Muscle layer of duodenum (tissue), 2 donors: ENCODE measurements at regions not wholly inside any gene's neighbourhood (a gene's known extent, or its start where the extent isn't known, plus 50 kb on each side); places are given as distances from the start of the nearest gene placed in this dataset.

ENCODE experiments used
- H3K27ac ChIP-seq: one replicate; pipeline ENCODE4 v1.7.0; 2013; ENCODE audit warnings: mild to moderate bottlenecking, low read length
- H3K27me3 ChIP-seq: one replicate; pipeline ENCODE4 v1.7.0; 2013; ENCODE audit warnings: low read depth, mild to moderate bottlenecking, control low read depth, low read length
- H3K36me3 ChIP-seq, 2 donors: one replicate each; pipeline ENCODE4 v1.7.0; 2013; ENCODE audit warnings: low read length in 2 of 2, control low read depth in 1 of 2, mild to moderate bottlenecking in 1 of 2; ENCODE audit not compliant: insufficient read depth in 2 of 2, control insufficient read depth in 1 of 2
- H3K4me1 ChIP-seq, 2 donors: one replicate each; pipeline ENCODE4 v1.7.0; 2013; ENCODE audit warnings: low read length in 2 of 2, mild to moderate bottlenecking in 2 of 2, control low read depth in 1 of 2, moderate library complexity in 1 of 2; ENCODE audit not compliant: insufficient read depth in 2 of 2, control insufficient read depth in 1 of 2
- H3K4me3 ChIP-seq, 2 donors: one replicate each; pipeline ENCODE4 v1.7.0; 2013; ENCODE audit warnings: low read length in 2 of 2, low read depth in 1 of 2, mild to moderate bottlenecking in 1 of 2
- H3K9me3 ChIP-seq, 2 donors: one replicate each; pipeline ENCODE4 v1.7.0; 2013; ENCODE audit warnings: low read length in 2 of 2, control low read depth in 1 of 2, mild to moderate bottlenecking in 1 of 2; ENCODE audit not compliant: control insufficient read depth in 1 of 2
- donor health status: healthy.

DNA sequence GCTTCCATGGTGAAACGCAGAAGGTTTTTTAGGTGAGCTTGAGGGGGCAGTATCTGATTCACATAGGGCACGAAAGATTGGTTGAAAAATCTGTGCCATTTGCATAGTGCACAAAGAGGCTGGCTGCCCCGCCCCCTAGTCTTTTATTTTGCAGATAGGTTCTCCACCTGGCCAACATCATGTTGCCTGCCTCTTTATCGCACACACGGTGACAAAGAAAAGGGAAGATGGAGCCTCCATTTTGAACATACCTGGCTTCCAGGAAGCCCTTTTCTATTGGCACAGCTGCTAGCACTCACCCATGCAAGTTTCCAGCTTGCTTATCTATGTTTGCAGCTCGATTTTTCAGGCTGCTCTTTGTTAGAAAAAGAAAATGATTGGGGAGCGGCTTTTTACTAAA is 316.2 kb upstream of the KLHL1 start:
- Histone ChIP-seq H3K27ac (no peak overlapping the region), H3K9me3 (no peaks in the 10 kb centered on the region)

DNA sequence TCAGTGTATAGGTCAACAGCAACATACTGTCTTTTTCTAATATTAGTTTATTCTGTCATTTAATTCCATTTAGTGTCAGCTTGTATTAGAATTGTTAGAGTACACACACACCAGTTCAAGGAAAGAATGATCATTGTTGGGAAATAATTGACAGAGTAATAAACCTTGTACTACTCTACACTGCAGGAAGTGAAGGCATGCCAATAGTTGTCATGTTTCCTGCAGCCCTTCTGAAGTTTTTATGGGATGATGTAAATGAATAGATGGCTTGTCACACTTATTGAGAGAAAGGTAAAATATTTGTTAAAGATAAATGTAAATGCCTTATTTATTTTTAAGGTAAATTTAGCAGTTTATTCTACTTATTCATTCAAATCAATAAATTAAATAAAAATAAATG is 306.9 kb upstream of the KLHL1 start:
- H3K36me3 ChIP-seq = no peaks in the 10 kb centered on the region
- no peaks in the 10 kb centered on the region for H3K9me3 ChIP-seq
- no peak overlapping the region for H3K27ac ChIP-seq
- no peaks in the 10 kb centered on the region for H3K27me3 ChIP-seq
- H3K4me1 ChIP-seq = no peaks in the 10 kb centered on the region
- H3K4me3 ChIP-seq = no peak overlapping the region

More for the DNA sequence above, 316.2 kb upstream of the KLHL1 start:
- H3K27me3 ChIP-seq = no peaks in the 10 kb centered on the region
- H3K36me3 ChIP-seq = no peaks in the 10 kb centered on the region
- no peaks in the 10 kb centered on the region for H3K4me1 ChIP-seq
- no peak overlapping the region for H3K4me3 ChIP-seq

DNA sequence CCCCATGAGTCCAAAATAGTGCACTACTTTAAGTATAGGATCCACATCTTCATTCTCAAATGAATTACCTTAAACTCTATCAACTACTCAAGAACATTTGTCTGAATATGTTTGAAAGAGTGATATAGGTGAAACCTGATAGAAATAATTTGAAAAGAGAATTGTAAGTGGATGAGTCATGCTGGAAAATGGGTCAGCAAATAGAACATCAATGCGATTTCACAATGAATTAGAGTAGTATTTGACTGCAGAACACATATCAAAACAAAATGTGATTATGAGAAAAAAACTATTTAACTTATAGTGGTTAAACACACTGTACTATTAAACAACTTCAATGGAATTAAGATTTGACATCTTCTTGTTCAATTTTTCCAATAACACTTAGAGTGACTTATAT is 300.6 kb upstream of the KLHL1 start:
- Histone ChIP-seq H3K4me3 (no peak overlapping the region), H3K27ac (no peak overlapping the region)

DNA sequence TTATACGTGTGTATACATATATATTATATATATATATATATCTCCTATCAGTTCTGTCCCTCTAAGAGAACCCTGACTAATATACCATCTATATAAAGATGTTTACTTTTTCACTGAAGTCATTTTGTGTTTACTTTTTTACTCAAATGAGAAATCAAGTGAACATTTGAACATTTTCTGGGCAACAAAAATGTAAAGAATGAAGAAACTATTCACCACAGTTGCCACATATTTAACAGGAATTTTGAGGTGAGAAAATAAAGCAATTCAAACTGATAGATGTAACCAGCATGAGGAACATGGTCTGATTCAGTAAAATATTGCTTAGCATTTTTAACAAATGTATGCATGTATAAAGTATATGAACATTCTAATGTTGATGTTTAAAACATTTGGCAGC is 299.2 kb upstream of the KLHL1 start:
- Histone ChIP-seq H3K4me3 (no peak overlapping the region), H3K9me3 (no peaks in the 10 kb centered on the region), H3K27me3 (no peaks in the 10 kb centered on the region)

More for the DNA sequence above, 300.6 kb upstream of the KLHL1 start:
- no peaks in the 10 kb centered on the region for H3K27me3 ChIP-seq
- H3K9me3 ChIP-seq = no peaks in the 10 kb centered on the region
- no peaks in the 10 kb centered on the region for H3K4me1 ChIP-seq
- no peaks in the 10 kb centered on the region for H3K36me3 ChIP-seq

GRCh38 chr13:70405266-70405665 is 297.0 kb upstream of the KLHL1 start:
- no peaks in the 10 kb centered on the region for H3K36me3 ChIP-seq
- H3K4me1 ChIP-seq = no peaks in the 10 kb centered on the region
- no peaks in the 10 kb centered on the region for H3K27me3 ChIP-seq
- no peak overlapping the region for H3K4me3 ChIP-seq
- no peak overlapping the region for H3K27ac ChIP-seq
- H3K9me3 ChIP-seq = no peaks in the 10 kb centered on the region

More for the DNA sequence above, 299.2 kb upstream of the KLHL1 start:
- H3K36me3 ChIP-seq = no peaks in the 10 kb centered on the region
- no peak overlapping the region for H3K27ac ChIP-seq
- H3K4me1 ChIP-seq = no peaks in the 10 kb centered on the region

- no peaks in the 10 kb centered on the region for H3K4me1 ChIP-seq
- H3K9me3 ChIP-seq = no peaks in the 10 kb centered on the region
- no peak overlapping the region for H3K27ac ChIP-seq
- H3K4me3 ChIP-seq = no peak overlapping the region
- H3K27me3 ChIP-seq = no peaks in the 10 kb centered on the region
- no peaks in the 10 kb centered on the region for H3K36me3 ChIP-seq
Measured at GRCh38 chr13:70394031-70394548, 285.8 kb upstream of the KLHL1 start.

- Histone ChIP-seq H3K4me1 (no peaks in the 10 kb centered on the region), H3K27ac (no peak overlapping the region), H3K9me3 (no peaks in the 10 kb centered on the region), H3K36me3 (no peaks in the 10 kb centered on the region), H3K27me3 (no peaks in the 10 kb centered on the region), H3K4me3 (no peak overlapping the region)
Measured at GRCh38 chr13:70391678-70392077, 283.4 kb upstream of the KLHL1 start.

DNA sequence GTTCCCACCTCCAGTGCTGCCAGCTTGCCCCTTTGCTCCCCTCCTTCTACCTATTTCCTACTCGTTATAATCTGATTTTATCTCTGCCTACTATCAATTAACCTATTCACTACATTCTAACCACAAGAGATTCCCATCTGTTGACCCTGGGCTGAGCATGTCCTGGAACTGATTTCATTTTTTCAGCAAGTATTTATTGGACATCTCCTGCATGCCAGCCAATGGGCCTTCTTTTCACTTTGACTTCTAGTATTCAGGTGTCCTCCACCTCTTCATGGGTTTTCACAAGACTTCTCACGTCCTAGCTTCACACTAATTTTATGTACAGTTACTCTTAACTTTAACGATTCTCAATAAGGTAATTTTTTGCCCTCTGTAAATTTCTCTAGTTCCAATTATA is 282.7 kb upstream of the KLHL1 start:
- H3K4me1 ChIP-seq = no peaks in the 10 kb centered on the region
- H3K36me3 ChIP-seq = no peaks in the 10 kb centered on the region
- H3K9me3 ChIP-seq = no peaks in the 10 kb centered on the region
- no peak overlapping the region for H3K27ac ChIP-seq
- no peak overlapping the region for H3K4me3 ChIP-seq
- no peaks in the 10 kb centered on the region for H3K27me3 ChIP-seq

DNA sequence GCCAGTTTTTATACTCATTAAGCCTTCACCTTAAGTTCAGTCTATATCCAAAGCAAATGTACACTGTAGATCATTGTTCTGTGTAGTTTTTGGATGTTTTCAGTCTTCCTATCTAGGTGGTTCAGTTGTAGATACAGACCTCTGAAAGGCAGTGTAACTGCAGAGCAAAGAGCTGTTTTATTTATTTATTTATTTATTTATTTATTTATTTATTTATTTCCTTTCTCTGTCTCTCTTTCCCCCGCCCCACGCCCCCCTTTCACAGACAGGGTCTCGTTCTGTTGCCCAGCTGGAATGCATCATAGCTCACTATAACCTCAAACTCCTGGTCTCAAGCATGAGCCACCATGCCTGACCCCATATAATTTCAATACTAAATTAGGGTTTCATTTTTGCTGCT is 281.8 kb upstream of the KLHL1 start:
- no peaks in the 10 kb centered on the region for H3K27me3 ChIP-seq
- H3K9me3 ChIP-seq = no peaks in the 10 kb centered on the region
- no peak overlapping the region for H3K4me3 ChIP-seq
- no peaks in the 10 kb centered on the region for H3K4me1 ChIP-seq
- no peaks in the 10 kb centered on the region for H3K36me3 ChIP-seq
- no peak overlapping the region for H3K27ac ChIP-seq

GRCh38 chr13:70388935-70389334 is 280.7 kb upstream of the KLHL1 start:
- Histone ChIP-seq H3K27ac (no peak overlapping the region), H3K9me3 (no peaks in the 10 kb centered on the region), H3K27me3 (no peaks in the 10 kb centered on the region), H3K4me3 (no peak overlapping the region), H3K36me3 (no peaks in the 10 kb centered on the region), H3K4me1 (no peaks in the 10 kb centered on the region)

GRCh38 chr13:70386919-70387318 is 278.7 kb upstream of the KLHL1 start:
- no peak overlapping the region for H3K4me3 ChIP-seq
- H3K27me3 ChIP-seq = no peaks in the 10 kb centered on the region
- no peaks in the 10 kb centered on the region for H3K36me3 ChIP-seq
- H3K4me1 ChIP-seq = no peaks in the 10 kb centered on the region
- H3K9me3 ChIP-seq = no peaks in the 10 kb centered on the region
- no peak overlapping the region for H3K27ac ChIP-seq

- Histone ChIP-seq H3K9me3 (no peaks in the 10 kb centered on the region), H3K27ac (no peak overlapping the region), H3K36me3 (no peaks in the 10 kb centered on the region), H3K27me3 (no peaks in the 10 kb centered on the region), H3K4me3 (no peak overlapping the region), H3K4me1 (no peaks in the 10 kb centered on the region)
Measured at GRCh38 chr13:70385852-70386251, 277.6 kb upstream of the KLHL1 start.
